ENCODE measurements at regions not wholly inside any gene's neighbourhood (a gene's known extent, or its start where the extent isn't known, plus 50 kb on each side); places are given as distances from the start of the nearest gene placed in this dataset.

DNA sequence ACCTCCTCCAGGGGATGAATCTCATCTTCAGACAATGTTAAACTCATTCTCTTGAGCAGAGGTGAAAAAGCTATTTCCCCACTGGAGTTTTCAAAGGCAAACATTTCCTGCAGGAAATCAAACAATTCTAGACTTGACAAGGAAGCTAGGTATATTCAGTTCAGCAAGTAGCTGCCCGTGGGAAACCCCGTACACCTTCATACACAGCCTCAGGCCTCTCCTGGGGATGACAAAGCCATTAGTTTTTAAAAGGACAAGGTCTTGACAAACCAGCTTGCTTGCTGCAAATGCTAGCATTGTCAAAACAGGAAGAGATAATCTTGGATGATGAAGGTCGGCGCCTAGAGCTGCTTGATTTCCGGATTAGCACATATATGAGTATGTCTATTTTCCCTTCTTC, 1630.8 kb upstream of the TENM4 start:
- TF ChIP-seq, protein P1, sequence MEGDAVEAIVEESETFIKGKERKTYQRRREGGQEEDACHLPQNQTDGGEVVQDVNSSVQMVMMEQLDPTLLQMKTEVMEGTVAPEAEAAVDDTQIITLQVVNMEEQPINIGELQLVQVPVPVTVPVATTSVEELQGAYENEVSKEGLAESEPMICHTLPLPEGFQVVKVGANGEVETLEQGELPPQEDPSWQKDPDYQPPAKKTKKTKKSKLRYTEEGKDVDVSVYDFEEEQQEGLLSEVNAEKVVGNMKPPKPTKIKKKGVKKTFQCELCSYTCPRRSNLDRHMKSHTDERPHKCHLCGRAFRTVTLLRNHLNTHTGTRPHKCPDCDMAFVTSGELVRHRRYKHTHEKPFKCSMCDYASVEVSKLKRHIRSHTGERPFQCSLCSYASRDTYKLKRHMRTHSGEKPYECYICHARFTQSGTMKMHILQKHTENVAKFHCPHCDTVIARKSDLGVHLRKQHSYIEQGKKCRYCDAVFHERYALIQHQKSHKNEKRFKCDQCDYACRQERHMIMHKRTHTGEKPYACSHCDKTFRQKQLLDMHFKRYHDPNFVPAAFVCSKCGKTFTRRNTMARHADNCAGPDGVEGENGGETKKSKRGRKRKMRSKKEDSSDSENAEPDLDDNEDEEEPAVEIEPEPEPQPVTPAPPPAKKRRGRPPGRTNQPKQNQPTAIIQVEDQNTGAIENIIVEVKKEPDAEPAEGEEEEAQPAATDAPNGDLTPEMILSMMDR (IDR thresholded peaks at IDR 0.05; ENCODE audit: low read depth, low read length, missing input control), result no peak
- TF ChIP-seq, protein P2, sequence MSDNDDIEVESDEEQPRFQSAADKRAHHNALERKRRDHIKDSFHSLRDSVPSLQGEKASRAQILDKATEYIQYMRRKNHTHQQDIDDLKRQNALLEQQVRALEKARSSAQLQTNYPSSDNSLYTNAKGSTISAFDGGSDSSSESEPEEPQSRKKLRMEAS (IDR thresholded peaks at IDR 0.05), result no peak
- TF ChIP-seq TAF1 (conservative IDR thresholded peaks at IDR 0.05), result no peak
- no peak for TF ChIP-seq JUND (IDR thresholded peaks at IDR 0.05)
- TF ChIP-seq, protein P3, sequence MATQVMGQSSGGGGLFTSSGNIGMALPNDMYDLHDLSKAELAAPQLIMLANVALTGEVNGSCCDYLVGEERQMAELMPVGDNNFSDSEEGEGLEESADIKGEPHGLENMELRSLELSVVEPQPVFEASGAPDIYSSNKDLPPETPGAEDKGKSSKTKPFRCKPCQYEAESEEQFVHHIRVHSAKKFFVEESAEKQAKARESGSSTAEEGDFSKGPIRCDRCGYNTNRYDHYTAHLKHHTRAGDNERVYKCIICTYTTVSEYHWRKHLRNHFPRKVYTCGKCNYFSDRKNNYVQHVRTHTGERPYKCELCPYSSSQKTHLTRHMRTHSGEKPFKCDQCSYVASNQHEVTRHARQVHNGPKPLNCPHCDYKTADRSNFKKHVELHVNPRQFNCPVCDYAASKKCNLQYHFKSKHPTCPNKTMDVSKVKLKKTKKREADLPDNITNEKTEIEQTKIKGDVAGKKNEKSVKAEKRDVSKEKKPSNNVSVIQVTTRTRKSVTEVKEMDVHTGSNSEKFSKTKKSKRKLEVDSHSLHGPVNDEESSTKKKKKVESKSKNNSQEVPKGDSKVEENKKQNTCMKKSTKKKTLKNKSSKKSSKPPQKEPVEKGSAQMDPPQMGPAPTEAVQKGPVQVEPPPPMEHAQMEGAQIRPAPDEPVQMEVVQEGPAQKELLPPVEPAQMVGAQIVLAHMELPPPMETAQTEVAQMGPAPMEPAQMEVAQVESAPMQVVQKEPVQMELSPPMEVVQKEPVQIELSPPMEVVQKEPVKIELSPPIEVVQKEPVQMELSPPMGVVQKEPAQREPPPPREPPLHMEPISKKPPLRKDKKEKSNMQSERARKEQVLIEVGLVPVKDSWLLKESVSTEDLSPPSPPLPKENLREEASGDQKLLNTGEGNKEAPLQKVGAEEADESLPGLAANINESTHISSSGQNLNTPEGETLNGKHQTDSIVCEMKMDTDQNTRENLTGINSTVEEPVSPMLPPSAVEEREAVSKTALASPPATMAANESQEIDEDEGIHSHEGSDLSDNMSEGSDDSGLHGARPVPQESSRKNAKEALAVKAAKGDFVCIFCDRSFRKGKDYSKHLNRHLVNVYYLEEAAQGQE (IDR thresholded peaks at IDR 0.05), result no peak
- TF ChIP-seq RAD21 (IDR thresholded peaks at IDR 0.05), result no peak
- TF ChIP-seq SP1 (IDR thresholded peaks at IDR 0.05), result no peak
- TF ChIP-seq, protein P4, sequence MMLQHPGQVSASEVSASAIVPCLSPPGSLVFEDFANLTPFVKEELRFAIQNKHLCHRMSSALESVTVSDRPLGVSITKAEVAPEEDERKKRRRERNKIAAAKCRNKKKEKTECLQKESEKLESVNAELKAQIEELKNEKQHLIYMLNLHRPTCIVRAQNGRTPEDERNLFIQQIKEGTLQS (IDR thresholded peaks at IDR 0.05), result no peak
- TF ChIP-seq GABPA (IDR thresholded peaks at IDR 0.05 in 1 of 2, conservative IDR thresholded peaks at IDR 0.05 in 1 of 2), result no peak
- no peak for TF ChIP-seq YY1 (IDR thresholded peaks at IDR 0.05)
- no peak for TF ChIP-seq FOXA1 (IDR thresholded peaks at IDR 0.05)
- no peak for TF ChIP-seq EGR1 (IDR thresholded peaks at IDR 0.05; ENCODE audit: low read depth in 2 of 2)
- no peak for TF ChIP-seq RXRA (IDR thresholded peaks at IDR 0.05)

Measured in liver (tissue), 3 donors.